ENCODE measurements at regions not wholly inside any gene's neighbourhood (a gene's known extent, or its start where the extent isn't known, plus 50 kb on each side); places are given as distances from the start of the nearest gene placed in this dataset.

DNA sequence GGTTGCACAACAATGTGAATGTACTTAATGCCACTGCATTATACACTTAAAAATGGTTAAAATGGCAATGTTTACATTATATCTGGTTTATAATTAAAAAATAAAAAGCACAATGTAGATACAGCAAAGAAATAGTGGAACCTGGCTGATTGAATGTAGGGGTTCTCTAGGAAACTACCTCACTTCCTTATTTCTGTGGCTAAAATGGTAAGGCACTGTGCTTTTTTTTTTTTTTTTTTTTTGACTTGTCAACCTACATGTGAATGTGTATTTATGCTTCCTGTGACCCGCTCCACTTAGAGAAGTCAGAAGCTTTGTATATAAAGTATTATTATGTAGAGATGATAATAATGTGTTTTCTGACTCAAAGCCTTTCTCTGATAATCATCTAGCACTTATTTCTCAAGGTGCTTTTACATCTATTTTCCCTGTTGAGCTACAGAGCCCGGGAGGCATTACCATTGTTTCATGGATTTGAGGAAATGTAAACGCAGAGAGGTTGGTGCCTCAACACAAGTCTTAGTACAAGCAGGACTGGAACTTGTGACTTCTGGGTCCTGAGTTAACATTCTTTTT, 55.0 kb downstream of the SOX4 start:
- H3K9me3 ChIP-seq = no peaks in the 10 kb centered on the region
- no peak overlapping the region for H3K27ac ChIP-seq
- DNase-seq (no peak), ATAC-seq (no peak), FAIRE-seq (no peak)
- TF ChIP-seq, protein P1, sequence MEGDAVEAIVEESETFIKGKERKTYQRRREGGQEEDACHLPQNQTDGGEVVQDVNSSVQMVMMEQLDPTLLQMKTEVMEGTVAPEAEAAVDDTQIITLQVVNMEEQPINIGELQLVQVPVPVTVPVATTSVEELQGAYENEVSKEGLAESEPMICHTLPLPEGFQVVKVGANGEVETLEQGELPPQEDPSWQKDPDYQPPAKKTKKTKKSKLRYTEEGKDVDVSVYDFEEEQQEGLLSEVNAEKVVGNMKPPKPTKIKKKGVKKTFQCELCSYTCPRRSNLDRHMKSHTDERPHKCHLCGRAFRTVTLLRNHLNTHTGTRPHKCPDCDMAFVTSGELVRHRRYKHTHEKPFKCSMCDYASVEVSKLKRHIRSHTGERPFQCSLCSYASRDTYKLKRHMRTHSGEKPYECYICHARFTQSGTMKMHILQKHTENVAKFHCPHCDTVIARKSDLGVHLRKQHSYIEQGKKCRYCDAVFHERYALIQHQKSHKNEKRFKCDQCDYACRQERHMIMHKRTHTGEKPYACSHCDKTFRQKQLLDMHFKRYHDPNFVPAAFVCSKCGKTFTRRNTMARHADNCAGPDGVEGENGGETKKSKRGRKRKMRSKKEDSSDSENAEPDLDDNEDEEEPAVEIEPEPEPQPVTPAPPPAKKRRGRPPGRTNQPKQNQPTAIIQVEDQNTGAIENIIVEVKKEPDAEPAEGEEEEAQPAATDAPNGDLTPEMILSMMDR (IDR thresholded peaks at IDR 0.05) = no peak
- intact Hi-C loops (cut with DNase I) = no loop called here
- no peaks in the 10 kb centered on the region for H3K27me3 ChIP-seq
- H3K4me1 ChIP-seq = no peaks in the 10 kb centered on the region
- WGBS, 2 donors = 66 to 79% methylated on average over 3 of the region's 3 CpGs
- H3K36me3 ChIP-seq = no peaks in the 10 kb centered on the region
- no peak overlapping the region for H3K4me3 ChIP-seq

DNA sequence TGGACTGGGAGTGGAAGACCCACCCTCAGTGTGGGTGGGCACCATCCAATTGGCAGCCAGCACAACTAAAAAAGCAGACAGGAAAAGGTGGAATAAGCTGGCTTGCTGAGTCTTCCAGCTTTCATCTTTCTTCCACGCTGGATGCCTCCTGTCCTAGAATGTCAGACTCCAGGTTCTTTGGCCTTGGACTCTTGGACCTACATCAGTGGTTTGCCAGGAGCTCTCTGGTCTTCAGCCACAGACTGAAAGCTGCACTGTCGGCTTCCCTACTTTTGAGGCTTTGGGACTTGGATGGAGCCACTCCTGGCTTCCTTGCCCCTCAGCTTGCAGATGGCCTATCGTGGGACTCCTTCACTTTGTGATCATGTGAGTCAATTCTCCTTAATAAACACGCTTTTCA, 59.8 kb downstream of the SOX4 start:
- Histone ChIP-seq H3K27me3 (no peaks in the 10 kb centered on the region), H3K27ac (no peak overlapping the region), H3K9me3 (no peaks in the 10 kb centered on the region), H3K4me3 (no peak overlapping the region), H3K36me3 (no peaks in the 10 kb centered on the region), H3K4me1 (peaks cover 4 to 10% (median 6%) of the 10 kb centered on the region in 3 donors)
- FAIRE-seq = no peak
- intact Hi-C loops (cut with DNase I) = no loop called here
- no peak for DNase-seq
- ATAC-seq = no peak
- TF ChIP-seq, protein P1 (IDR thresholded peaks at IDR 0.05) = no peak
- WGBS, 2 donors = 65 to 67% methylated on average over 4 of the region's 4 CpGs

DNA sequence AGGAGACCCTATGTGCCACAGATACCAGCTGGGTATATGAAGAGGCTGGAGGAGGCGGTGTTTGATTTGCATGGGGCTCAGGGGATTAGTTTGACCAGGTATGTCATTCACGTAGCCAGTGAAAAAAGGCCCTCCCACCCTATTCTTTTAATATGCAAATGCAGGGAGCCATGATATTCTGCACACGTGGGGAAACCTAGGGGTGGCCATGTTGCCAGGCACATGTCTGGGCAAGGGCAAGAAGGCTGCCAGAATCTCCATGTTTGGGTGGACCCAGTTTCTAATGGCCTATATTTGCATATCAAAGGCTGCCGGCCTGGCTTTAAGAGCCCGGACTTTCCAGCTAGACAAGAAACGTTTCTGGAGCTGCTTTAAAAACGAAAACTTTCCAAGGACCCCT, 60.4 kb downstream of the SOX4 start:
- Histone ChIP-seq H3K27me3 (no peaks in the 10 kb centered on the region), H3K4me1 (peaks cover 4 to 10% (median 6%) of the 10 kb centered on the region in 3 donors), H3K27ac (no peak overlapping the region), H3K36me3 (no peaks in the 10 kb centered on the region), H3K4me3 (no peak overlapping the region), H3K9me3 (no peaks in the 10 kb centered on the region)
- intact Hi-C loops (cut with DNase I) = no loop called here
- TF ChIP-seq, protein P1 (IDR thresholded peaks at IDR 0.05) = no peak
- DNase-seq (no peak), ATAC-seq (no peak), FAIRE-seq (no peak)
- 71 to 78% methylated on average over 7 of the region's 7 CpGs for WGBS, 2 donors

DNA sequence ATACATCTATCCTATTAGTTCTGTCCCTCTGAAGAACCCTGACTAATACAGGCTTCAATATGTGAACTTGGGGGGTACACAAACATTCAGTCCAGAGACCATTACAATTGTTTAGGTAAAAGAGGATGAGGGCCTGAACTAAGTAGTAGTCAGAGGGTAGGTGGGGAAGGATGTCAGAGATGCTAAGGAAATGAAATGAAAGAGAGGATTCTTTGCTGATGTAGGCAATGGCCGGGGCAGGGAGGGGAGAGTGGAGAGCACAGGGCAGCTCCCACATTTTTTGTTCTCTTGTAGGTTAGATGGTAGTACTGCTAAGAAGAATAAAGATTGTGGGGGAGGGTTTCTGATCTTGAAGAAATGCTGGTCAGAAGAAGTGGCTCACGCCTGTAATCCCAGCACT, 60.8 kb downstream of the SOX4 start:
- no peaks in the 10 kb centered on the region for H3K27me3 ChIP-seq
- no peak overlapping the region for H3K27ac ChIP-seq
- ATAC-seq (no peak), DNase-seq (no peak), FAIRE-seq (no peak)
- no peak overlapping the region for H3K4me3 ChIP-seq
- intact Hi-C loops (cut with DNase I) = no loop called here
- WGBS, 2 donors = 86 to 91% methylated on average over 2 of the region's 2 CpGs
- H3K4me1 ChIP-seq = peaks cover 4 to 10% (median 6%) of the 10 kb centered on the region in 3 donors
- TF ChIP-seq, protein P1 (IDR thresholded peaks at IDR 0.05) = no peak
- H3K36me3 ChIP-seq = no peaks in the 10 kb centered on the region
- no peaks in the 10 kb centered on the region for H3K9me3 ChIP-seq

DNA sequence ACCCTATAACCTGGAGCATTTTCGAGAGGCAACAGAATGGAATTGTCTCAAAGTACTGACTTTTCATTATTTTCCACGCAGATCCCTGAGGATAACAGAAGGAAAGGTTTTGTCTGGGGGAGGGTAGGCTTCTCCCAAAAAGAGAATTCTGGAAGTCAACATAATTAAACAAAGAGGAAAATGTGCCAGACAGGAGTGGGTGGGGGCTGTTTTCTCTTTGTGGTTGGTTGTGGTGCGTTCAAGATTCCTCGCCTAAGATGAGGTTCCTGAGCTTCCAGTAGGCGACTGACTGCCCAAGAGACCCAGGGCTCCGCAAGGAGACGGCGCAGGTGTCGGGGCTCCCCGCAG, 70.4 kb downstream of the SOX4 start:
- WGBS, 2 donors = 31 to 41% methylated on average over 10 of the region's 10 CpGs
- no peaks in the 10 kb centered on the region for H3K36me3 ChIP-seq
- TF ChIP-seq, protein P1 (IDR thresholded peaks at IDR 0.05) = no peak
- ATAC-seq (no peak), FAIRE-seq (no peak), DNase-seq (no peak)
- H3K4me3 ChIP-seq = peak overlapping the region in 3 of 4 donors; percentile 6 to 48 (median 30)
- H3K27me3 ChIP-seq = no peaks in the 10 kb centered on the region
- H3K4me1 ChIP-seq = peaks cover 0 to 7% (median 0%) of the 10 kb centered on the region in 3 donors
- intact Hi-C loops (cut with DNase I) = no loop called here
- no peak overlapping the region for H3K27ac ChIP-seq
- no peaks in the 10 kb centered on the region for H3K9me3 ChIP-seq
